Nephron (organoid): ENCODE measurements at regions not wholly inside any gene's neighbourhood (a gene's known extent, or its start where the extent isn't known, plus 50 kb on each side); places are given as distances from the start of the nearest gene placed in this dataset.
A peak's percentile ranks its signal among the peaks of the same experiment; 100 is the strongest.

Experiments
- H3K27ac Mint-ChIP-seq, 3 experiments: 2 replicates each; pipeline ENCODE4 v1.8.0; 2020; ENCODE audit warnings: mixed read lengths in 3 of 3, mild to moderate bottlenecking in 2 of 3, moderate library complexity in 1 of 3
- H3K27me3 Mint-ChIP-seq: 2 replicates; pipeline ENCODE4 v1.8.0; 2021; ENCODE audit warnings: low read depth, mild to moderate bottlenecking, moderate library complexity, mixed read lengths
- H3K36me3 Mint-ChIP-seq: 2 replicates; pipeline ENCODE4 v1.8.0; 2020; ENCODE audit warnings: low read depth, mixed read lengths
- H3K4me1 Mint-ChIP-seq: 2 replicates; pipeline ENCODE4 v1.8.0; 2020; ENCODE audit warnings: mixed read lengths
- H3K4me3 Mint-ChIP-seq, 3 experiments: 2 replicates each; pipeline ENCODE4 v1.8.0; 2020; ENCODE audit warnings: mild to moderate bottlenecking in 3 of 3, mixed read lengths in 3 of 3, moderate library complexity in 2 of 3
- H3K9me3 Mint-ChIP-seq: 2 replicates; pipeline ENCODE4 v1.8.0; 2020; ENCODE audit warnings: mixed read lengths
- CTCF ChIP-seq, 3 experiments: fragments of 200-600 bp; sonication (generic); IDR thresholded peaks; one replicate each; pipeline ENCODE4 v1.5.0; 2021; ENCODE audit warnings: antibody characterized with exemption in 3 of 3; ENCODE audit not compliant: unreplicated experiment in 3 of 3

DNA sequence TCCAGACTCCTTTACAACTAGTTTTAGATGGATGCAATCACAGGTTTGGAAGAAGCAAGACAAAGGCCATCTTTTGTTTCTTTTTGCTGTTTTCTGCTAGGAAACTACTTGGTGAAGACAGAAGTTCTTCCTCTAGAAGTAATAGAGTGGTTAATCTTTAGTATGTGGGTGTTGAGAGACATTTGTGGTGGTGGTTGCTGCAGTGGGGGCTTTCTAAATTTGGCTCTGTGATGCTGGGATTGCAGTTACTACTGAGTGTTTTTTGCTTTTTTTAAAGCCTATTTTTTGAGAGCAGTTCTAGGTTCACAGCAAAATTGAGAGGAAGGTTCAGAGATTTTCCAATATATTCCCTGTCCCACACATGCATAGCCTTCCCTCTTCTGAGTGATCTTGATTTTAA is 120.0 kb downstream of the AASDHPPT start:
- Mint-ChIP-seq H3K9me3 (no peaks in the 10 kb centered on the region), H3K27ac (no peak overlapping the region), H3K4me1 (no peaks in the 10 kb centered on the region), H3K27me3 (no peaks in the 10 kb centered on the region), H3K36me3 (no peaks in the 10 kb centered on the region), H3K4me3 (no peak overlapping the region)
- no peak for TF ChIP-seq CTCF (IDR thresholded peaks at IDR 0.05; ENCODE audit: unreplicated experiment in 3 of 3)

DNA sequence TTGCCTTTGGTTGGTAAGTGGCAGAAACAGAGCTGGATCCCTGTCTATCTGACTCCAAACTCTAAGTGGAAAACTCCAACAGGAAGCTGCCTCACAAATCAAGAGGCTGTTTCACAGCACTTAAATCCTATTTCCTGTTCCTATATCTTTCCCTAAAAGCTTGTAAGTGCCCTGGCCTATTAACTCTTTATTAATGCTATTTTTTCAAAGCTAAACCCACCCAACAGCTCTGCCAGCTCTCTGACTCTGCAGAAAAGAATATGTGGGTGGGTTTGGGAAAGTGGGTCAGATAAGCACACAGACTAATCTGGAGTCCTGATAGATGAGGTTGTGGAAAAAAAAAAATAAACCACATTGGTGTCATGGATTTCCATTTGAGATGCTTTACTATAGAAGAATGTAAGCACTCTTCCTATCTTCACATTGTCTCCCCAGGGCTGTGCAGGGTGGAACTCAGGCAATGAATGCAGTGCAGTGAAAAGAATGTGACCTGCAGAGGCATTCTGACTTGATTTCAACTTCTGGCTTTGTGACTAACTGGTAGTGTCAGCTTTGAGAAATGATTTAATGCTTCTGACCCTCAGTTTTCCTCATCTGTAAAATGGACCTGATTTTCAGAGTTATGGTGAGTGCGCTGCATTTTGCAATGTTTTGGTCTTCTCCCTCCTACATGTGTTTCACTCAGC is 125.6 kb downstream of the AASDHPPT start:
- Mint-ChIP-seq H3K36me3 (no peaks in the 10 kb centered on the region), H3K9me3 (no peaks in the 10 kb centered on the region), H3K27me3 (no peaks in the 10 kb centered on the region), H3K4me3 (no peak overlapping the region), H3K4me1 (peaks cover 10% of the 10 kb centered on the region), H3K27ac (no peak overlapping the region)
- no peak for TF ChIP-seq CTCF (IDR thresholded peaks at IDR 0.05; ENCODE audit: unreplicated experiment in 3 of 3)

GRCh38 chr11:106208760-106209159 is 131.3 kb downstream of the AASDHPPT start:
- H3K27ac Mint-ChIP-seq, result peak overlapping the region; percentile 50 to 85 (median 56)
- peaks cover 4% of the 10 kb centered on the region for H3K27me3 Mint-ChIP-seq
- H3K4me1 Mint-ChIP-seq, result peaks cover 22% of the 10 kb centered on the region
- no peak overlapping the region for H3K4me3 Mint-ChIP-seq
- H3K36me3 Mint-ChIP-seq, result no peaks in the 10 kb centered on the region
- no peak for TF ChIP-seq CTCF (IDR thresholded peaks at IDR 0.05; ENCODE audit: unreplicated experiment in 3 of 3)
- H3K9me3 Mint-ChIP-seq, result no peaks in the 10 kb centered on the region

DNA sequence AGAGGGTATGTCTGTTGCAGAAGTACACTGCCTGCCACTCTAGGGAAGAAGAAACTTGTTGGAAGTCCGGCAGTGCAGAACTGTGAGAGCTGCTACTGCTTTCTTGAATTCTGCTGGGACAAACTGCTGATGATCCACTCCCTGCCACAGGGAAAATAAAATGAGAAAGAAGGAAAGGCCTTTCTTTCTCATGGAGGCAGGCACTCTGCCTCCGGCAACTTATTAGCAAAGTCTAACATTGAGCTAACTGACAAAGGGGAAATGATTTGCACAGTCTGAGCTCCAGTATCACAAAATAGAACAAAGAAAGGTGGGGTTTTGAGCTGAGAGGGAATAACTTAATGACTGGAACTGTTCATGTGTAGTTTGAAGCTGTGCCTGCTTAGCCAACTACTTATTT is 134.6 kb downstream of the AASDHPPT start:
- Mint-ChIP-seq H3K4me1 (peaks cover 12% of the 10 kb centered on the region), H3K4me3 (no peak overlapping the region), H3K36me3 (no peaks in the 10 kb centered on the region), H3K27ac (peak overlapping the region; percentile 51 to 70 (median 59)), H3K27me3 (peaks cover 4% of the 10 kb centered on the region), H3K9me3 (no peaks in the 10 kb centered on the region)
- TF ChIP-seq CTCF (IDR thresholded peaks at IDR 0.05; ENCODE audit: unreplicated experiment in 3 of 3), result no peak

DNA sequence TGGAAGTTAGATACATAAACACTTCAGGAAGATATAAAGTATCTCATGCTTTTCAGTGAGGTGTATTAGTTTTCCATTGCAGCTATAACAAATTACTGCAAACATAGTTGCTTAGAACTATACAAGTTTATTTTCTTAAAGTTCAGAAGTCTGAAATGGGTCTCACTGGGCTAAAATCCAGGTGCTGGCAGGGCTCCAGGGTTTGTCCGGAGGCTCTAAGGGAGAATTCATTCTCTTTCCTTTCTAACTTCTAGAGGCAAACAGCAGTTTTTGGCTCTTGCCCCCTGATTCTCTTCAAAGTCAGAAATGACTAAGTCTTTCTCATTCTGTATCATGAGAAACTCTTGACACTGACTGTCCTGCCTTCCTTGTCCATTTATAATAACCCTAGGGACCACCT is 138.8 kb downstream of the AASDHPPT start:
- no peaks in the 10 kb centered on the region for H3K9me3 Mint-ChIP-seq
- H3K4me3 Mint-ChIP-seq, result no peak overlapping the region

More for the DNA sequence above, 138.8 kb downstream of the AASDHPPT start:
- peaks cover 4% of the 10 kb centered on the region for H3K27me3 Mint-ChIP-seq
- no peak overlapping the region for H3K27ac Mint-ChIP-seq
- H3K36me3 Mint-ChIP-seq, result no peaks in the 10 kb centered on the region
- TF ChIP-seq CTCF (IDR thresholded peaks at IDR 0.05; ENCODE audit: unreplicated experiment in 3 of 3), result no peak
- H3K4me1 Mint-ChIP-seq, result peaks cover 5% of the 10 kb centered on the region
